ENCODE measurements at regions not wholly inside any gene's neighbourhood (a gene's known extent, or its start where the extent isn't known, plus 50 kb on each side); places are given as distances from the start of the nearest gene placed in this dataset.

DNA sequence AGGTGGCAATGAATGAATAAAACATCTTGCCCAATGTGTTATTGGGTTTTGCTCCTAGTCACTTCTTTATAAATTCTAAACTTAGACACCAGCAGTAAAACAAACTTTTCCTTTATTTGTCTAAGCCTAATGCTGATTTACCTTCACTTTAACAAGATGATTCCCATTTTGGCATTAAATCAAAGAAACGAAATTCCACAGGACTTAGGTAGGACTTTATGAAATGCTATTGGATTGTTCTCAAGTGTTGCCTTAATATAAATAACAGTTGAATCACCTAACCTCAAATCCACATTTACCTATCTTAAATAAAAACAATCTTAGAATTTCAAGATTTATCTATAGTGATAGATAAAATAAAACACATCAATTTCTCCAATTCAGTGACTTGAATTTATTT lies 831.8 kb downstream of the EPHA7 start:
- ATAC-seq (no peak), DNase-seq (no peak)
- intact Hi-C loops (cut with DNase I, micrococcal nuclease): no loop called here

DNA sequence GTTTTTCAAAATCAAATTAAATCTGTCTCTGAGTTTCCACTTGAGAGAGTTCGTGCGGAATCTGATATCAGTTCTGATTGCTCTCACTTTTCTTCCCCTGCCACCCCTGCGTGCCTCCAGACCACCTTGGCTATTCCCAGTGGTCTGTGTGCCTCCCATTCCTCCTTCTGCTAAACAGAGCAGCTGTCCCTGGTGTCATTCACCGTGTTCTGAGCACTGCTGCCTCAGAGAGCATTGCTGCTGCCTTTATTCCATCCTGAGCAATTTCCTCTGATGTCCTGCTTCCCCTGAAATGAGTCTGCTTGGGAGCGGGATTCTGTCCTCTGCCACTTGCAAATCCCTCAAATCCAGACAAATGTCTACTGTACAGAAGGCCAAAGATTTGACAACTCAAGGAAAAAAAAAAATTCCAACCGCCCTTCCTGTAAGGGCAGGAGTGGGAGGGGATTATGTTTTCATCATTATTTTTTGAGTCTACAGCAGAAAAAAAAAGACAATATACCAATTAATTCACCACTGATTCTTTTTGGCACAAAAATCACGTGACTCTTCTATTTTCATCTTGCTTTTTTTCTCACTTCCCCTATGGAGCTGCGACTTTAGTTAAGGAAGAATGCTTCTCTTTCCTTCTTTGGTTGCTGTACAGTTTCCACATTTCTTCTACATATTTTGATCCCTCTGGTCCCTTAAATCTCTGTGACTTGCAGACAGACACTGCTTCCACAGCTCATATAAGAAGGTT lies 833.0 kb downstream of the EPHA7 start:
- ATAC-seq (no peak), DNase-seq (no peak)
- intact Hi-C loops (cut with DNase I, micrococcal nuclease): no loop called here

DNA sequence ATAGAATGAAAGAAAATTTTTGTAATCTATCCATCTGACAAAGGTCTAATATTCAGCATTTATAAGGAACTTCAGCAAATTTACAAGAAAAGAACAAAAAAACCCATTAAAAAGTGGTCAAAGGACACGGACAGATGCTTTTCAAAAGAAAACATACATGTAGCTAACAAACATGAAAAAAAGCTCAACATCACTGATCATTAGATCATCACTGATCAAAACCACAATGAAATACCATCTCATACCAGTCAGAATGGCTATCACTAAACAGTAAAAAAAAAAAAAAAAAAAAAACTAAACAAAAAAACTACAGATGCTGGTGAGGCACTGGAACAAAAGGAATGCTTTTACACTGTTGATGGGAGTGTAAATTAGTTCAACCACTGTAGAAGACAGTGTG lies 837.1 kb downstream of the EPHA7 start:
- DNase-seq (no peak), ATAC-seq (no peak)
- intact Hi-C loops (cut with DNase I, micrococcal nuclease): no loop called here

DNA sequence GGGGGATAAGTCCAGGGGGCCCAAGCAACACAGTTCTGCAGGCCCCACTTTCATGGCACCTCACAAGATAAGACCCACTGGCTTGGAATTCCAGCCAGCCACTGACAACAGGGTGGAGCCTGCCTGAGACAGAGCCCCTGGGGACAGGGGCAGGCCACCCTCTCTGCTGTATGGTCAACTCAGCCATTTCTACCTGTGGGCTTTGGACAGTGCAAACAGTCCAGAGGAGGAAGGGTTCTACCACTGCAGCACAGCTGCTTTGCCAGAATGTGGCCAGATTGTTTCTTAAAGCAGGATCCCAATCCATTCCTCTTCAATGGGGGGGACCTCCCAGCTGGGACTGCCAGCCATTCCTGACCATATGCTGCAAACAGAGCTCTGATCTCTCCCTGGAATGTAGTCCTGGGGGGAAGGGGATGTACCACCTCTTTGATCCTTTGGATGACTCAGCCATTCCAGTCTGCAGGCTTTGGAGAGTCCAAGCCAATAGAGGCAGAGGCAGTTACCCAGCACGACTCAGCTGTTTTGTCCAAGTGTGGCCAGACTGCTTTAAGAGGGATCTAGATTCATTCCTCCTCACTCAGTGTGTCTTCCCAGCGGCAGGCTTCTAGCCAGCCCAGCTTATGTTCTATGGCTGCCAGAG lies 842.2 kb downstream of the EPHA7 start:
- ATAC-seq: no peak
- intact Hi-C loops (cut with DNase I, micrococcal nuclease): no loop called here
- no peak for DNase-seq

DNA sequence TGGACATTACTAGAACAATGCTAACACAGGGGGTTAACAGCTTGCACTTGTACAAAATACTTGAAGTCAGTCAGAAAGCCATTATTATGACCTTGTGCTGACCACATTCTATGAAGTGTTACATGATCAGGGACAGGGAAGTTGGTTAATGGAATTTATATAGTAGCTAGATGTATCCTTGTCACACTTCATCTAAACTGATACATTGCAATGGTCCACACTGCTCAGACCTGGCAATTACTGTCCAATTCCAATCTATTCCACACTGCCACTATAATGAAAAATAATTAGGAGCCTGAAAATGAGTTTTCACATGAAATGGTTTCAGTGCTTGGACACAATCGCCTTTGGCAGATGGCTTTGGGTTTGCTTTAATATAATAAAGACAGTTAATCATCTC lies 850.8 kb downstream of the EPHA7 start:
- no peak for DNase-seq
- intact Hi-C loops (cut with DNase I, micrococcal nuclease): no loop called here
- ATAC-seq: no peak

DNA sequence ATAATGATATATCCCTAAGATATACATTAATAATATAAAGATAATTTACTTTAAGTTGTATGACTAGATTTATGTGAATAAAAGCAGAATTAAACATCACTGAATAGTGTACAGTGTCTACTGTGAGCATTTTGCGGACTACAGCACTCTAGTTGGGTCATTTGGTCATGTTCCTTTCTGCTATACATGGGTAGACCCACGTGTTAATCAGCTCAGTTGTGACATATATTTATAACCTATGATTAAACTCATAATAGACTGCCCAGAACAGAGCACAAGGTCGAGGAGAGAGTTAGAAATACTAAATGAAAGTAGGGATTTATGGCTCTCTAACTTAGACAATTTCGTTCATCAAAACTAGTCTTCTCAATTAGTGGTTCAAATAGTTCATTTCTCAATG lies 852.7 kb downstream of the EPHA7 start:
- intact Hi-C loops (cut with DNase I, micrococcal nuclease): no loop called here
- no peak for ATAC-seq

DNA sequence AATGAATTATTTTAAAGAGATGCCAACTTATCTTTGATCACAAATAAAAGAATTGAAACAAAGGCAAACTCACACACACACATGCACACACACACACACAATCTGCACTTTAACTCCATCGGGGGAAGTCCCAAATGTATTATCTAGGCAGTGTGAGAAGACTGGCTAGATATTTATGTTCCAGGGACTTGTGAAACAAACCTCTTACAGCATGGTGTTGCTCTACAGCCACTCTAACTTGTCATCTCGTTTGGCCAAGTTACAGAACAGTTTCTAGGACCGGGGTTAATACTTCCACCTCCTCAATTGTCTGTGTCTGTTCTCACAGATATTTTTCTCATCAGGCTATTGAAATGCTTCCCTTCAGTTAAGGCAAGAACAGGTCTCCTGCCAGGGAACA lies 855.0 kb downstream of the EPHA7 start:
- intact Hi-C loops (cut with DNase I, micrococcal nuclease): no loop called here
- ATAC-seq (no peak), DNase-seq (no peak)

More for the DNA sequence above, 852.7 kb downstream of the EPHA7 start:
- DNase-seq: no peak

DNA sequence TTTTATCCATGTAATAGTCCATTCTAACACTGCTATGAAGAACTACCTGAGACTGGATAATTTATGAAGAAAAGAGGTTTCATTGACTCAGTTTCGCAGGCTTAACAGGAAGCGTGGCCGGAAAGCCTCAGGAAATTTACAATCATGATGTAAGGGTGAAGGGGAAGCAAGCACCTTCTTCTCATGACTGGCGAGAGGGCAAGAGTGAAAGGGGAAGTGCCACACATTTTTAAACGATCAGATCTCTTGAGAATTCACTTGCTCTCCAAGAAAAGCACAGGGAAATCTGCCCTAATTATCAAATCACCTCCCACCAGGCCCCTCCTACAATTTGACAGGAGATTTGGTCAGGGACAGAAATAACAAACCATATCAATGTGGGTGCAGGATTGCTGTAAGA lies 859.7 kb downstream of the EPHA7 start:
- ATAC-seq: no peak
- no peak for DNase-seq
- intact Hi-C loops (cut with DNase I, micrococcal nuclease): no loop called here

DNA sequence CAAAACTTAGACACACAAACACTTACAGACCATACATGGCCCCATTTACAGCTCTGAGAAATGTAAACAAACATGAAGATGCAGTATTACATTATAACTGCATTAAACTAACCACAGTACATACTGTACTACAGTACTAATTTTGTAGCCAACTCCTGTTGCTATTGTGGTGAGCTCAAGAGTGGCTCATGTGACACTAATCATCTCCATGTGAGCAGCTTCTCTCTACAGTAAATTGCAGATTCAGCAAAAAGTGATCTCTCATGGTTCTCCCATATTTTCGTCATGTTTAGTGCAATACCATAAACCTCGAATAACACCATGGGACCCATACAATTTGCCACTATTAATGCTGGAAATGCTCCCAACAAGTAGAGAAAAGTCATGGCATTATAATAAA lies 860.4 kb downstream of the EPHA7 start:
- ATAC-seq (no peak), DNase-seq (no peak)
- intact Hi-C loops (cut with DNase I, micrococcal nuclease): no loop called here

DNA sequence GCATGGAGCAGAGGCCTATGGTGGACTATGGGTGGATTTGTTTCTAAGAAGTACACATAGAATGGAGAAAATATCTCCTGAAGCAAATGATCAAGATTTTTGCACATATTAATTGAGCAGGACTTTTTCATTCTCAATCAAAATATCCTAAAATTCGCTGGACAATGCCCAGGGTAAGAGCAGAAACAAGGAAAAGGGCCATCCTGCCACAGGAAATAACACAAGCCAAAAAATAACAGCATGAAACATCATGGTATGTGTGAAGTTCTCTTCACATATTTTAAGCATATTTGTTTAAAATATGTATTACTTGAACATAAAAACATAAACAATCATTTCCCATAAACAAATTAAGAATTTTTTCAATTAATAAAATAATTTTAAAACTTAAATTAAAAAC lies 868.9 kb downstream of the EPHA7 start:
- DNase-seq (no peak), ATAC-seq (no peak)
- intact Hi-C loops (cut with DNase I, micrococcal nuclease): no loop called here

DNA sequence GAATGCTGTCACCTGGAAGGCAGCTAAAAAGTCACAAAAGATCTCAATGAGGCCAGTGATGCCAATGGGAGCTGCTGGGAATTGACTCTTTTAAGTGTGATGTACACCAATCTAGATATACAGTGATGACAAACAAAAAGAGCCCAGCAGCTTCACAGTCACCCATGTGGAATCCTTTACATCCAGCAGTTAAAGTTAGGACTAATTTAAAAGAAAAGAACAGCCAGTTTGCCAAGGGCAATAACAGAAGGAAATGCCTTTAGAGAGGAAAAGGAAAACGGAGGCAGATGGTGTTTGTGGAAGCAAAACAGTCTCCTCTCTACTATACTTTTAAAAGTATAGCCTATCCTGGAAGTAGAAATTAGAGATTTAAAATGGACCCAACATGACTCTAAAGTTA lies 873.5 kb downstream of the EPHA7 start:
- intact Hi-C loops (cut with DNase I, micrococcal nuclease): no loop called here
- ATAC-seq (no peak), DNase-seq (no peak)

DNA sequence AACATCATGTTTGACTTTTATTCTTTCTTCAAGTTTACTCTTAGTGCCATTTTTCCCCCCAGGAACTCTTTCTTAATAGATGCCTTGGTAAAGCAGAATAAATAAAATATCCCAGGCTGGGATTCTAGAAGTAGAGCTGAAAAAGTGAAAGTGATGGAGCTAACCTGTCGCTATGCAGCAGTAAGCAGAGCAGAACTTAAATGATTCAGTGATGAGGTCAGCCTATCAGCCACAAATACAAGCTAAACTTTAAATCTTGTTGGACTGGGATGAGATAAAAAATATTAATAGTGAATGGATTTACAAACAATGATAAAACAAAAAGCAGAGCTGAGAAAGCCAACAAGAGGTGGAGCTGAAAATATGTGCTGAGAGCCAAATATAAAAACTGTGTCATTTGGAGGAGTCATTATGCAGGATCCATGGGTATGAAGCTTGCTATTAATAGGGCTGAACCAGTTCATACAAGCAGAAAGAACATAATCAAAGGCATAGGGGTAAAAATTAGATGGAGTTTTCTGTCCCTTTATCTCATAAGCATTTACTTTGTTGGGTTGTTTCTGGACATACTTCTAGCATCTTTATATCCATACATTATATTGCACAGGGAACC lies 877.8 kb downstream of the EPHA7 start:
- DNase-seq (no peak), ATAC-seq (no peak)
- intact Hi-C loops (cut with DNase I, micrococcal nuclease): no loop called here

DNA sequence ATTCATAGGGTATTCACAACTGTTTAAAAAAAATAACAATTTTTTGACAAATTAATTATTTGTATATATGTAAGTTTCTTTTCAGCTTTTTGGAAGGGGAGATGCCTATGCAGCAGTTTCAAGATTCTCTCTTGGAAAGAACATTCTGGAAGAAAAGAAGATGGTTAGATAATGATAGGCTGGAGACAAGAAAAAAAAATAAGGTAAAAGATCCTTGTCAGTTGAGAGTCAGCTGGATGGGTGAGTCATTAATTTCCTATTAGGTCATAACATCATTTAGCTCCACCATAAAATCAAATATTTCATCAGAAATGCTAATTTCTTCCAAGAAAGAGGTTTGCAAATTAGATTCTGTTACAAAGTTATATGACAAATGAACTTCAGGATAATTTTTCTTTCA lies 880.4 kb downstream of the EPHA7 start:
- DNase-seq (no peak), ATAC-seq (no peak)
- intact Hi-C loops (cut with DNase I, micrococcal nuclease): no loop called here

DNA sequence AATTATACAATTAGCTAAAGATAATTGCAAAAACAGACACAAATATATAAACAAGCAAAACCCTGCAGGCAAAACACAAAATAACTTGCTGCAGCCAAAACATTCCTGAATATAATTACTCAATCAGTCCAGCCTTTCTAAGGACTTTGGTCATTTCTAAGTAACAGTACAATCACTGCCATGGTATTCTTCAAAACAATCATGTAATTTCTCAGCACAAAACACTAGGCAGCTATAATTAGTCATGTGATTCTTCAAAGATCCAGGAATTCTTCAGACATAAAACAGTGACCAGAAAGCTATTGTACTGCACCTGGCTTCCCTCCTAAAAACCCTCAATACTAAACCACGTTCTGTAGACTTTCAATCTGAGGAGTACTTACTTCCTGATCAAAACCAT lies 881.1 kb downstream of the EPHA7 start:
- no peak for ATAC-seq
- no peak for DNase-seq
- intact Hi-C loops (cut with DNase I, micrococcal nuclease): no loop called here

DNA sequence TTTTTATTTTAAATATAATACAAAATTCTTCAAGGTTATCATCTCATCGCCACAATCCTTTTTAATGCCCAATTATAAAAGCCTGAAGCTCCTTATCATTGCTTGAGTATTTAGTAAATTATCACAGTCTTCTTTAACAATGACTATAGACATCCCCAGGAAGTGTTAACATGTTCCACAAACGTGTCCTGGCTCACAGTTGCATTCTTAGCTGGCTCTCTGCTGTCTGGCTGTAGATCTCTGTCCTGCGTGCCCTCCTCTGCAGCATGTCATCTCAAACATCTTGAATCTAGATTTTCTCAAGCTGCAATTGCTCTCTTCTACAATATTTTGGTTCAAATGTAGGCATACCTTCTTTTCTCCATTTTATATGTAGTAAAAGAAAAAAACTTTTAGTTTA lies 885.2 kb downstream of the EPHA7 start:
- ATAC-seq: no peak
- intact Hi-C loops (cut with DNase I, micrococcal nuclease): no loop called here
- DNase-seq: no peak

DNA sequence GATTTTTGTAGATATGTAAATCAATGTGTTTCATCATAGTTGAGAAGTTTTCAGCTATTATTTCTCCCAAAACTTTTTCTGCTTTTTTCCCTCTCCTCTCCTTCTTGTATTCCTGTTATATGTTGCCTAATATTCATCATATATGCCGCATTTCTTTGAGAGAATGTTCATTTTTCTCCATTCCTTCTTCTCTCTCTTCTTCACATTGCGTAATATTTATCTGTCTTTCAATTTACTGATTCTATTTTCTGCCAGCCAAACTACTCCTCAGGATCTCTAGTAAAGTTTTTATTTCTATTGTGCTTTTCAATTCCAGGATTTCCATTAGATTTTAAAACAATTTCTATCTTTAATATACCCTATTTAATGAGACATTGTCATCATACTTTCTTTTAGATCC lies 896.8 kb downstream of the EPHA7 start:
- DNase-seq (no peak), ATAC-seq (no peak)
- intact Hi-C loops (cut with DNase I, micrococcal nuclease): no loop called here

DNA sequence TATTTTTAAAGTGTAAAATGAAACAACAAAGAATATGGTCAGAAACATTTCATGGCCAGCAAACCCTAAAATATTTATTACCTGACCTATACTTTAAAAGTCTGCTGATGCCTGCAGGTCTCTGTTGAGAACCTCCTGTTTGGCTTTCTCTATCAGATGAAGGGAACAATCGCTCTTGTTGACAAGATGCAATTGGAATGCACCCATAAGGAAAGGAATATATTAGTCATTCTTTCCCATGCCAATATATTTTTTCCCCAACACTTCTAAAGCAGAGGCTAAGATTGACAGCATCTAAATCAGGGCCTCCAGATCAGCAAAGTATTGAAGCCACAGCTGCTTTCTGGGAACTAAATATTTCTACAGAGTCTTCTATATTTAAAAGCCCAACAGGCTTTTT lies 897.8 kb downstream of the EPHA7 start:
- DNase-seq: no peak
- no peak for ATAC-seq
- intact Hi-C loops (cut with DNase I, micrococcal nuclease): no loop called here

DNA sequence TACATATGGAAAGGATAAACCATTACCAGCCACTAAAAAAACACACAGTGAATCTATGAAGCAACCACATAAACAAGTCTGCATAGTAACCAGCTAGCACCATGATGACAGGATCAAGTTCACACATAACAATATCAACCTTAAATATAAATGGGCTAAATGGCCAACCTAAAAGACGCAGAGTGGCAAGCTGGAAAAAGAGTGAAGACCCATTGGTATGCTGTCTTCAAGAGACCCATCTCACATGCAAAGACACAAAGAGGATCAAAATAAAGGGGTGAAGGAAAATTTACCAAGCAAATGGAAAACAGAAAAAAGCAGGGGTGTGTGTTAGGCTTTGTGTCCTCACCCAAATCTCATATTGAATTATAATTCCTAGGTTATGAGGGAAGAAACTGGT lies 909.2 kb downstream of the EPHA7 start:
- no peak for DNase-seq
- no peak for ATAC-seq

DNA sequence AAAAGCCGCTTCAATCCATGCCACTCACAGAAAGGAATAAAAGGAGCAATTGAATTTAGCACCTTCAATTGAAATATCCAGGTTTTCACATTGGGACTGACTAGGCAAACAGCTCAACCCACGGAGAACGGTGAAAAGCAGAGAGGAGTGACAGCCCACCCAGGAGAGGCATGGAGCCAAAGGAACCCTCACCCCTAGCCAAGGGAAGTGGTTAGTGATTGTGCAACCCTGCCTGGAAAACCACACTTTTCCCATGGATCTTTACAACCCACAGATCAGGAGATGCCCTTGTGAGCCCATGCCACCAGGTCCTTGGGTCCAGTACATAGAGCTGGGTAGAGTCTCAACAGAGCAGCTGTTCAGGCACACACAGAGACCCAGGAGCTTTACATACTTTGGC lies 911.8 kb downstream of the EPHA7 start:
- DNase-seq: no peak
- ATAC-seq: no peak
- intact Hi-C loops (cut with DNase I, micrococcal nuclease): no loop called here

More for the DNA sequence above, 909.2 kb downstream of the EPHA7 start:
- intact Hi-C loops (cut with DNase I, micrococcal nuclease): no loop called here

DNA sequence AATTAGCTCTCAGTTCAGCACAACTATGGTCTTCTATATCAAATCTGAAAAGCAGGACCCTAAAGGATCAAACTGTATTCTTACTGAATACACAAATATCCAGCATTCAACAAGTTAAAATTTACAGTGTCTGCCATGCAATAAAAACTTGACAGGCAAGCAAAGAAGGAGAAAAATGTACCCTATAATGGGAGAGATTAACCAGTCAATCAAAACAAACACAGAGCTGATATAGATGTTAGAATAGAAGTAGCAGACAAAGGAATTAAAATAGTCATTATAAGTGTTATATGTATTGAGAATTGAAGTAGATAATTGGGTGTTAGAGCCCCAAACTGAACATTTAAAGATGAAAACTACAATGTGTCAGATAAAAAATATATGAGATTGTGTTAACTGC lies 914.9 kb downstream of the EPHA7 start:
- intact Hi-C loops (cut with DNase I, micrococcal nuclease): no loop called here
- no peak for ATAC-seq
- no peak for DNase-seq

DNA sequence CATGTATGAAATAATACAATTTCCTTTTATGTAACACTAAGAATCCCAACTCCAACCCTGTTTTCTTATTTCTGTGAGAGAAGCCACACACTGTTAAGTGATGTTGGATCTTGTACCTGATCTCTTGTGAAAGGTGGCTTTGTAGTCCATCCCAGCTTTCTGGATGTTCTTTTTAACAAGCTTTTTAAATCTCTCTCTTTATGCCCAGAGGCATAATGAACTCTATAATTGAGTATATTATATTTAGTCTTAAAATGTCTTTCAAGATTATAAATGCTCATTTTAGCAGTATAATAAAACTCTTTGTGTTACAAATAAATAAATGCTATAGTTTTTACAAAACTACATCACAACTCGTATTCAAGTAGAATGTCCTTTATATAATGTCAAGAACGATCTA lies 922.1 kb downstream of the EPHA7 start:
- intact Hi-C loops (cut with DNase I, micrococcal nuclease): no loop called here
- no peak for DNase-seq
- no peak for ATAC-seq
